ENCODE measurements at regions not wholly inside any gene's neighbourhood (a gene's known extent, or its start where the extent isn't known, plus 50 kb on each side); places are given as distances from the start of the nearest gene placed in this dataset.
"Not testable (repeated sequence)": the region's sequence is repeated elsewhere in the genome, so short reads cannot be mapped to it uniquely, and the experiment has no call there.

DNA sequence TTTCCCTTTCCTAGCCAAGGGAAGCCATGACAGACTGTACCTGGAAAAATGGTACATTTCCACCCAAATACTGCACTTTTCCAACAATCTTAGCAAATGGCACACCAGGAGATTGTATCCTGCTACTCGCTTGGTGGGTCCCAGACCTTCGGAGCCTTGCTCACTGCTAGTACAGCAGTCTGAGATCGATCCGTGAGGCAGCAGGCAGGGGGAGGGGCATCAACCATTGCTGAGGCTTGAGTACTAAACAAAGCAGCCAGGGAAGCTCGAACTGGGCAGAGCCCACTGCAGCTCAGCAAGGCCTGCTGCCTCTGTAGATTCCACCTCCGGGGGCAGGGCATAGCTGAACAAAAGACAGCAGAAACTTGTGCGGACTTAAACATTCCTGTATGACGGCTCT, 218.8 kb downstream of the LRIG3 start:
- no peak for TF ChIP-seq CTCF (IDR thresholded peaks at IDR 0.05; ENCODE audit: low read depth, low read length)
- H3K4me3 ChIP-seq (ENCODE audit: low read depth, low read length), result no peak overlapping the region

DNA sequence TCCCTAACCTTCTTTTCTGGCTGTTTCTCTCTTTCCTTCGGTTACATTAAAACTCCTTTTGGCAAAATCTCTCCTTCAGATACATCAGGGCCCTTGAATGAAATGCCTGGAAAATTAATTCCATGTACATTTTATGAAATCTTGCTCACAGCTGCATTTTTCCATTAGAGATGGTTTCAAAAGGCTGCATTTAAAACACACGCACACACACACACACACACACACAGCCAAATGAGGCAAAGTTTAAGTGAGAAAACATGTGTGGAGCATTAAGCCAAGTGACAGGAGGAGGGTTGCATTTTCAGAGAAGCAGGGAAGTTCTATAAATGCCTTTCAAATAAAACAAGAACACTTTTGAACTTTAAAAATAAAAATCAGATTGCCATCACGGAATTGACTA, 216.4 kb downstream of the LRIG3 start:
- no peak overlapping the region for H3K4me3 ChIP-seq (ENCODE audit: low read depth, low read length)
- TF ChIP-seq CTCF (IDR thresholded peaks at IDR 0.05; ENCODE audit: low read depth, low read length), result no peak

DNA sequence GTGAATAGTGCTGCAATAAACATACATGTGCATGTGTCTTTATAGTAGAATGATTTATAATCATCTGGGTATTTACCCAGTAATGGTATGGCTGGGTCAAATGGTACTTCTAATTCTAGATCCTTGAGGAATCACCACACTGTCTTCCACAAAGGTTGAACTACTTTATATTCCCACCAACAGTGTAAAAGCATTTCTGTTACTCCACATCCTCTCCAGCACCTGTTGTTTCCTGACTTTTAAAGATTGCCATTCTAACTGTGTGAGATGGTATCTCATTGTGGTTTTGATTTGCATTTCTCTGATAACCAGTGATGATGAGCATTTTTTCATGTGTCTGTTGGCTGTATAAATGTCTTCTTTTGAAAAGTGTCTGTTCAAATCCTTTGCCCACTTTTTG, 215.5 kb downstream of the LRIG3 start:
- not testable (repeated sequence) for H3K4me3 ChIP-seq (ENCODE audit: low read depth, low read length)

GRCh38 chr12:58710901-58711300, 209.4 kb downstream of the LRIG3 start:
- no peak overlapping the region for H3K4me3 ChIP-seq (ENCODE audit: low read depth, low read length)
- no peak for TF ChIP-seq CTCF (IDR thresholded peaks at IDR 0.05; ENCODE audit: low read depth, low read length)

DNA sequence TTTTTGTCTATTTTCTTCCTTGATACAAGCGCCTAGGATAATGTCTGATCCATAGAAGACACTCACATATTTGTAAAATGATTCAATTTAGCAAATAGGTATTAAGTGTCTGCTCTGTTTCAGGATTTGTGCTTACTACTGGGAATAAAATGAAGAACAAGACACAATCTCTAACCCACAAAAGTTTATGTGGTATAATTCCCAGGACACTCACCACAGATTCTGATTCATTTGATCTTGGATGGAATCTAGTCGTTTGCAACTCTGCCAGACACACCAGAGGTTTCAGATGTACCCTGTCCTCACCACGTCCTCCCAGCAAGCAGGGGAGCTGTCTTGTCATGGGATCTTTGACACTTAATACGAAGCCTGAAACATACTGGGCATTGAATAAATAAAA, 208.3 kb downstream of the LRIG3 start:
- TF ChIP-seq CTCF (IDR thresholded peaks at IDR 0.05; ENCODE audit: low read depth, low read length), result no peak
- no peak overlapping the region for H3K4me3 ChIP-seq (ENCODE audit: low read depth, low read length)

GRCh38 chr12:58712976-58713375, 207.3 kb downstream of the LRIG3 start:
- H3K4me3 ChIP-seq (ENCODE audit: low read depth, low read length), result no peak overlapping the region
- TF ChIP-seq CTCF (IDR thresholded peaks at IDR 0.05; ENCODE audit: low read depth, low read length), result no peak

DNA sequence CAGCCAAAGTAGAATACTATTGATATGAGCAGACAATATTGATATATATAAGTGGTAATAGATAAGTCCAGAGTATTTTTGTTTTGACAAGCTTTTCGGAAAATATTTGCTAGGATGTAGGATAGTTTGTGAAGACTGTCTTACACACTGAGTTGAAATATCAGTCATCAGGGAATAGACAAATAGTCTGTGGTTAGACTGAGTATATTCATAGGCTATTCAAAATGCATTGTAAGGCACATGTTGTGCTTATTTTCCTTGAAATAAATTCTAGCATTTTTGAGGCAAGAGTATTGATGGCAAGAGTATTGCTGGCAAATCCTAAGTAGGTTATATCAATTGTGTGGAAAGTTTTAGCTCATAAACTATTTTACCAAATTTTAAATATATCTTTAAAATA, 201.1 kb downstream of the LRIG3 start:
- no peak overlapping the region for H3K4me3 ChIP-seq (ENCODE audit: low read depth, low read length)
- TF ChIP-seq CTCF (IDR thresholded peaks at IDR 0.05; ENCODE audit: low read depth, low read length), result no peak

DNA sequence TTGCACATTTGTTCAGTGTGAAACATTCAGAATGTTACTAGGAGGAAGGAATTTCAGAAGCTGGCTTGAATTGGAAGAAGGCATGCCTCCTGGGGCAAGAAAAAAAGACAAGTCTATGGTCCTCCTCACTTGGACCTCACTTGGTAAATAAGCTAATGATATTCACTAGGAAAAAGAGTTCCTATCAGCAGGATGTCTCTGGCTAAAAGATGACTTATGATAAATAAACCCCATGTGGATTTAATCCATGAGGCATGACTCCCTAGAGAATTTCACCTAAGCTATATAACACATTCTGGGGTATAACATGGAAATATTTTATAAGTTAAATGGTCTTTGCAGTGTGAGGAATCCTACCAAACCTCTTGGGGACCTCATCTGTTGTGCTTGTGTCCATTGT, 199.9 kb downstream of the LRIG3 start:
- H3K4me3 ChIP-seq (ENCODE audit: low read depth, low read length), result no peak overlapping the region
- no peak for TF ChIP-seq CTCF (IDR thresholded peaks at IDR 0.05; ENCODE audit: low read depth, low read length)

All from WI38 (cell line).